ENCODE measurements at regions not wholly inside any gene's neighbourhood (a gene's known extent, or its start where the extent isn't known, plus 50 kb on each side); places are given as distances from the start of the nearest gene placed in this dataset.

DNA sequence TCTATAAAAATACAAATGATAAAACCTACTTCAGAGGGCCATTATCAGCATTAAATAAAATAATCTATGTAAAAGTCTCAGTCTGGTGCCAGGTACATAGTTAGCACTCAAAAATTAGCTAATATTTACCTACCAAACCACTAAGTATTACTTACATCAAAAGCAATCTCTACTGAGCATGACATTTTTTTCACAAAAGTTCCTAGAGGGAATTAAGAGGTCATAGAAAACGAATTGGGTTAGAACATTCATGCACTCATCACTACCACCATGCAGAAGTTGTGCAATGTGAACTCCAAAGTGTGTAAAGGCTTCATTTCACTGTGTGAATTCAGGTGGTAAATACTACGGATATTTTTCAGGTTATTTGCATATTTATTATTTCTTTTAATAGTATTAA lies 209.5 kb upstream of the FGF13 start:
- TF ChIP-seq, protein P1, sequence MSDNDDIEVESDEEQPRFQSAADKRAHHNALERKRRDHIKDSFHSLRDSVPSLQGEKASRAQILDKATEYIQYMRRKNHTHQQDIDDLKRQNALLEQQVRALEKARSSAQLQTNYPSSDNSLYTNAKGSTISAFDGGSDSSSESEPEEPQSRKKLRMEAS (IDR thresholded peaks at IDR 0.05), result no peak
- TF ChIP-seq CREB1 (IDR thresholded peaks at IDR 0.05; ENCODE audit: low read depth), result no peak
- TF ChIP-seq, protein P2, sequence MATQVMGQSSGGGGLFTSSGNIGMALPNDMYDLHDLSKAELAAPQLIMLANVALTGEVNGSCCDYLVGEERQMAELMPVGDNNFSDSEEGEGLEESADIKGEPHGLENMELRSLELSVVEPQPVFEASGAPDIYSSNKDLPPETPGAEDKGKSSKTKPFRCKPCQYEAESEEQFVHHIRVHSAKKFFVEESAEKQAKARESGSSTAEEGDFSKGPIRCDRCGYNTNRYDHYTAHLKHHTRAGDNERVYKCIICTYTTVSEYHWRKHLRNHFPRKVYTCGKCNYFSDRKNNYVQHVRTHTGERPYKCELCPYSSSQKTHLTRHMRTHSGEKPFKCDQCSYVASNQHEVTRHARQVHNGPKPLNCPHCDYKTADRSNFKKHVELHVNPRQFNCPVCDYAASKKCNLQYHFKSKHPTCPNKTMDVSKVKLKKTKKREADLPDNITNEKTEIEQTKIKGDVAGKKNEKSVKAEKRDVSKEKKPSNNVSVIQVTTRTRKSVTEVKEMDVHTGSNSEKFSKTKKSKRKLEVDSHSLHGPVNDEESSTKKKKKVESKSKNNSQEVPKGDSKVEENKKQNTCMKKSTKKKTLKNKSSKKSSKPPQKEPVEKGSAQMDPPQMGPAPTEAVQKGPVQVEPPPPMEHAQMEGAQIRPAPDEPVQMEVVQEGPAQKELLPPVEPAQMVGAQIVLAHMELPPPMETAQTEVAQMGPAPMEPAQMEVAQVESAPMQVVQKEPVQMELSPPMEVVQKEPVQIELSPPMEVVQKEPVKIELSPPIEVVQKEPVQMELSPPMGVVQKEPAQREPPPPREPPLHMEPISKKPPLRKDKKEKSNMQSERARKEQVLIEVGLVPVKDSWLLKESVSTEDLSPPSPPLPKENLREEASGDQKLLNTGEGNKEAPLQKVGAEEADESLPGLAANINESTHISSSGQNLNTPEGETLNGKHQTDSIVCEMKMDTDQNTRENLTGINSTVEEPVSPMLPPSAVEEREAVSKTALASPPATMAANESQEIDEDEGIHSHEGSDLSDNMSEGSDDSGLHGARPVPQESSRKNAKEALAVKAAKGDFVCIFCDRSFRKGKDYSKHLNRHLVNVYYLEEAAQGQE (IDR thresholded peaks at IDR 0.05; ENCODE audit: low read depth), result no peak
- TF ChIP-seq FOXM1 (IDR thresholded peaks at IDR 0.05; ENCODE audit: borderline replicate concordance, low read depth), result no peak
